OCI-LY1 (cell line): ENCODE measurements at regions not wholly inside any gene's neighbourhood (a gene's known extent, or its start where the extent isn't known, plus 50 kb on each side); places are given as distances from the start of the nearest gene placed in this dataset.

ENCODE experiments used
- H2AFZ ChIP-seq: fragments of 200-600 bp; sonication (generic), shearing (Covaris generic); 2 replicates; pipeline ENCODE4 v1.6.0; 2014; ENCODE audit warnings: antibody characterized with exemption, mild to moderate bottlenecking, low read length
- H3F3A ChIP-seq: fragments of 200-600 bp; sonication (generic), shearing (Covaris generic); 2 replicates; pipeline ENCODE4 v1.6.0; 2014; ENCODE audit warnings: mild to moderate bottlenecking, antibody characterized with exemption, low read length, moderate library complexity; ENCODE audit not compliant: insufficient read depth
- H3K27ac ChIP-seq: fragments of 200-600 bp; sonication (generic); 2 replicates; pipeline ENCODE4 v1.5.1; 2014; ENCODE audit warnings: low read length, mixed run types, mild to moderate bottlenecking, low read depth; ENCODE audit not compliant: poor library complexity, severe bottlenecking
- H3K27me3 ChIP-seq: fragments of 200-600 bp; sonication (generic); 2 replicates; pipeline ENCODE4 v1.6.0; 2014; ENCODE audit warnings: antibody characterized with exemption, mild to moderate bottlenecking, low read length, moderate library complexity; ENCODE audit not compliant: insufficient read depth
- H3K36me3 ChIP-seq: fragments of 200-600 bp; sonication (generic); 2 replicates; pipeline ENCODE4 v1.6.1; 2014; ENCODE audit warnings: mild to moderate bottlenecking, antibody characterized with exemption, low read length, moderate library complexity, mixed read lengths; ENCODE audit not compliant: insufficient read depth
- H3K4me1 ChIP-seq: fragments of 200-600 bp; sonication (generic); 2 replicates; pipeline ENCODE4 v1.5.1; 2014; ENCODE audit warnings: mild to moderate bottlenecking, low read length, moderate library complexity; ENCODE audit not compliant: insufficient read depth, severe bottlenecking
- H3K4me2 ChIP-seq: fragments of 200-600 bp; sonication (generic), shearing (Covaris generic); 2 replicates; pipeline ENCODE4 v1.6.1; 2014; ENCODE audit warnings: low read length
- H3K4me3 ChIP-seq: fragments of 200-600 bp; sonication (generic); 2 replicates; pipeline ENCODE4 v1.5.1; 2014; ENCODE audit warnings: low read length, low read depth, mild to moderate bottlenecking, mixed read lengths; ENCODE audit not compliant: poor library complexity, severe bottlenecking
- H3K79me2 ChIP-seq: fragments of 200-600 bp; shearing (Covaris generic); 2 replicates; pipeline ENCODE4 v1.6.1; 2016; ENCODE audit warnings: mixed run types, low read length, mixed read lengths; ENCODE audit not compliant: insufficient read depth
- H3K9ac ChIP-seq: fragments of 200-600 bp; sonication (generic), shearing (Covaris generic); 2 replicates; pipeline ENCODE4 v1.6.1; 2014; ENCODE audit warnings: mild to moderate bottlenecking, low read length, mixed read lengths
- H3K9me2 ChIP-seq: fragments of 200-600 bp; sonication (generic), shearing (Covaris generic); 2 replicates; pipeline ENCODE4 v1.6.1; 2014; ENCODE audit warnings: low read depth, mild to moderate bottlenecking, low read length, mixed read lengths
- H3K9me3 ChIP-seq: fragments of 200-600 bp; shearing (Covaris generic); 2 replicates; pipeline ENCODE4 v1.6.1; 2014; ENCODE audit warnings: low read length, mixed read lengths
- H4K20me1 ChIP-seq: fragments of 200-600 bp; sonication (generic), shearing (Covaris generic); 2 replicates; pipeline ENCODE4 v1.6.0; 2016; ENCODE audit warnings: mild to moderate bottlenecking, low read length; ENCODE audit not compliant: insufficient read depth
- EZH2 ChIP-seq: fragments of 200-600 bp; sonication (generic), shearing (Covaris generic); IDR thresholded peaks from 2 replicates; pipeline ENCODE4 v1.8.0; 2017; ENCODE audit warnings: borderline replicate concordance, mixed run types, mild to moderate bottlenecking, antibody characterized with exemption, low read length, moderate library complexity, mixed read lengths
- TF ChIP-seq, protein P1 (sequence below): fragments of 200-600 bp; sonication (generic), shearing (Covaris generic); IDR thresholded peaks from 2 replicates; pipeline ENCODE4 v1.5.1; 2017; ENCODE audit warnings: mild to moderate bottlenecking, antibody characterized with exemption, low read length, moderate library complexity, mixed read lengths

DNA sequence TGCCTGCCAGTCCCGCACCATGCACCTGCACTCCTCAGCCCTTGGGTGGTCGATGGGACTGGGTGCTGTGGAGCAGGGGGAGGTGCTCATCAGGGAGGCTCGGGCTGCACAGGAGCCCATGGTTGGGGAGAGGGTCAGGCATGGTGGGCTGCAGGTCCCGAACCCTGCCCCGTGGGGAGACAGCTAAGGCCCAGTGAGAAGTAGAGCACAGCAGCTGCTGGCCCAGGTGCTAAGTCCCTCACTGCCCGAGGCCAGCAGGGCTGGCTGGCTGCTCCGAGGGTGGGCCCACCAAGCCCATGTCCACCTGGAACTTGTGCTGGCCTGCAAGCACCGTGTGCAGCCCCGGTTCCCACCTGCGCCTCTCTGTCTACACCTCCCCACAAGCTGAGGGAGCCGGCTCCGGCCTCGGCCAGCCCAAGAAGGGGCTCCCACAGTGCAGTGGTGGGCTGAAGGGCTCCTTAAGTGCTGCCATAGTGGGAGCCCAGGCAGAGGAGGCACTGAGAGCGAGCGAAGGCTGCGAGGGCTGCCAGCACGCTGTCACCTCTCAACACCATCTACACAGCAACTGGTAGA, 88.5 kb upstream of the ELAVL2 start:
- Histone ChIP-seq H3K9ac (no peak overlapping the region), H3K27ac (no peak overlapping the region), H2AFZ (no peak overlapping the region), H4K20me1 (no peaks in the 10 kb centered on the region), H3K4me3 (no peak overlapping the region), H3K4me2 (no peak overlapping the region), H3F3A (no peaks in the 10 kb centered on the region), H3K9me3 (no peaks in the 10 kb centered on the region), H3K79me2 (no peaks in the 10 kb centered on the region), H3K4me1 (no peaks in the 10 kb centered on the region), H3K36me3 (no peaks in the 10 kb centered on the region), H3K9me2 (no peaks in the 10 kb centered on the region), H3K27me3 (no peaks in the 10 kb centered on the region)
- no peak for TF ChIP-seq EZH2
- TF ChIP-seq, protein P1, sequence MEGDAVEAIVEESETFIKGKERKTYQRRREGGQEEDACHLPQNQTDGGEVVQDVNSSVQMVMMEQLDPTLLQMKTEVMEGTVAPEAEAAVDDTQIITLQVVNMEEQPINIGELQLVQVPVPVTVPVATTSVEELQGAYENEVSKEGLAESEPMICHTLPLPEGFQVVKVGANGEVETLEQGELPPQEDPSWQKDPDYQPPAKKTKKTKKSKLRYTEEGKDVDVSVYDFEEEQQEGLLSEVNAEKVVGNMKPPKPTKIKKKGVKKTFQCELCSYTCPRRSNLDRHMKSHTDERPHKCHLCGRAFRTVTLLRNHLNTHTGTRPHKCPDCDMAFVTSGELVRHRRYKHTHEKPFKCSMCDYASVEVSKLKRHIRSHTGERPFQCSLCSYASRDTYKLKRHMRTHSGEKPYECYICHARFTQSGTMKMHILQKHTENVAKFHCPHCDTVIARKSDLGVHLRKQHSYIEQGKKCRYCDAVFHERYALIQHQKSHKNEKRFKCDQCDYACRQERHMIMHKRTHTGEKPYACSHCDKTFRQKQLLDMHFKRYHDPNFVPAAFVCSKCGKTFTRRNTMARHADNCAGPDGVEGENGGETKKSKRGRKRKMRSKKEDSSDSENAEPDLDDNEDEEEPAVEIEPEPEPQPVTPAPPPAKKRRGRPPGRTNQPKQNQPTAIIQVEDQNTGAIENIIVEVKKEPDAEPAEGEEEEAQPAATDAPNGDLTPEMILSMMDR, result no peak

DNA sequence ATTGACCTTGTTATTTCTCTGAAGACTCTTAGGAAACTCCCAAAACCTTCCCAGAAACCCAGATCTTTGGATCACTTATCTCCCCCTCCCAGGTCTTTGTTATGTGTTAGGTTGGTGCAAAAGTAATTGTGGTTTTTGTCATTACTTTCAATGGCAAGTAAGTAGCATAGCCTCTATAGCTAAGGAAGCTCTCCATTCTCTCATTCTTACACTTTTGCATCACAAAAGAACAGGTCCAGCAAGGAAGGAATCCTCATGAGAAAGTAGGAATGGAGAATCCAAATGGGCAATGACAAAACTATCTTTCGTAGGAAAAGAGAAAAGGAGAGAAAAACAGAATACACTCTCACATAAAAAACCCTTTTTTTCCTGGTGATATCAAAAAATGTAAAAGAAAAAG, 81.3 kb upstream of the ELAVL2 start:
- H3K79me2 ChIP-seq, result no peaks in the 10 kb centered on the region
- no peak for TF ChIP-seq EZH2
- TF ChIP-seq, protein P1, result no peak
- no peak overlapping the region for H2AFZ ChIP-seq
- H3K4me3 ChIP-seq, result no peak overlapping the region
- H3K27me3 ChIP-seq, result no peaks in the 10 kb centered on the region
- no peaks in the 10 kb centered on the region for H3F3A ChIP-seq
- H3K36me3 ChIP-seq, result no peaks in the 10 kb centered on the region
- no peaks in the 10 kb centered on the region for H3K4me1 ChIP-seq
- H3K9me2 ChIP-seq, result no peaks in the 10 kb centered on the region
- H3K9ac ChIP-seq, result no peak overlapping the region
- H3K9me3 ChIP-seq, result no peaks in the 10 kb centered on the region
- no peak overlapping the region for H3K4me2 ChIP-seq
- H4K20me1 ChIP-seq, result no peaks in the 10 kb centered on the region
- no peak overlapping the region for H3K27ac ChIP-seq

- H3K4me2 ChIP-seq, result no peak overlapping the region
- no peaks in the 10 kb centered on the region for H4K20me1 ChIP-seq
- no peaks in the 10 kb centered on the region for H3K9me2 ChIP-seq
- no peaks in the 10 kb centered on the region for H3F3A ChIP-seq
- H2AFZ ChIP-seq, result no peak overlapping the region
- H3K4me1 ChIP-seq, result no peaks in the 10 kb centered on the region
- no peaks in the 10 kb centered on the region for H3K79me2 ChIP-seq
- TF ChIP-seq, protein P1, result no peak
- TF ChIP-seq EZH2, result no peak
- H3K9me3 ChIP-seq, result no peaks in the 10 kb centered on the region
- no peaks in the 10 kb centered on the region for H3K36me3 ChIP-seq
- H3K4me3 ChIP-seq, result no peak overlapping the region
- no peaks in the 10 kb centered on the region for H3K27me3 ChIP-seq
- H3K9ac ChIP-seq, result no peak overlapping the region
- no peak overlapping the region for H3K27ac ChIP-seq
Observed at GRCh38 chr9:23887781-23888180, 61.7 kb upstream of the ELAVL2 start.
